GM23338 (cell line): ENCODE measurements at regions not wholly inside any gene's neighbourhood (a gene's known extent, or its start where the extent isn't known, plus 50 kb on each side); places are given as distances from the start of the nearest gene placed in this dataset.

Experiments used
- ATAC-seq: fragments of 200-7000 bp; cut with Tn5 transposase; 3 replicates; pipeline ENCODE4 v1.9.1; 2020
- DNase-seq: peaks from one replicate; pipeline ENCODE4 v3.0.0-alpha.2; 2015; ENCODE audit warnings: low spot score
- H2AFZ ChIP-seq: fragments of 200-600 bp; sonication (generic); 2 replicates; pipeline ENCODE4 v1.8.0; 2016; ENCODE audit warnings: antibody characterized with exemption, mild to moderate bottlenecking, moderate library complexity
- H3F3A ChIP-seq: fragments of 200-600 bp; sonication (generic); replicated peaks from 2 replicates; pipeline ENCODE4 v1.8.0; 2017; ENCODE audit warnings: antibody characterized with exemption, mixed run types, low read depth
- H3K27ac ChIP-seq: fragments of 200-600 bp; sonication (generic); 2 replicates; pipeline ENCODE4 v1.6.1; 2016; ENCODE audit warnings: low read depth
- H3K27me3 ChIP-seq: fragments of 200-600 bp; sonication (generic); 2 replicates; pipeline ENCODE4 v1.8.0; 2016; ENCODE audit warnings: mild to moderate bottlenecking, mixed run types, moderate library complexity; ENCODE audit not compliant: insufficient read depth
- H3K36me3 ChIP-seq: fragments of 200-600 bp; sonication (generic); 2 replicates; pipeline ENCODE4 v1.8.0; 2016; ENCODE audit warnings: mild to moderate bottlenecking; ENCODE audit not compliant: insufficient read depth
- H3K4me1 ChIP-seq: fragments of 200-600 bp; sonication (generic); 2 replicates; pipeline ENCODE4 v1.8.0; 2016; ENCODE audit warnings: mild to moderate bottlenecking, moderate library complexity; ENCODE audit not compliant: insufficient read depth
- H3K4me2 ChIP-seq: fragments of 200-600 bp; sonication (generic); 2 replicates; pipeline ENCODE4 v1.7.1; 2017; ENCODE audit warnings: mixed run types
- H3K4me3 ChIP-seq: fragments of 200-600 bp; sonication (generic); 2 replicates; pipeline ENCODE4 v1.6.1; 2016; ENCODE audit warnings: mixed run types
- H3K79me2 ChIP-seq: fragments of 200-600 bp; sonication (generic); replicated peaks from 2 replicates; pipeline ENCODE4 v1.8.0; 2017; ENCODE audit warnings: mild to moderate bottlenecking; ENCODE audit not compliant: insufficient read depth
- H3K9me2 ChIP-seq: fragments of 200-600 bp; sonication (generic); 2 replicates; pipeline ENCODE4 v1.8.0; 2017; ENCODE audit not compliant: insufficient read depth
- H4K20me1 ChIP-seq: fragments of 200-600 bp; sonication (generic); replicated peaks from 2 replicates; pipeline ENCODE4 v1.8.0; 2017; ENCODE audit warnings: mild to moderate bottlenecking; ENCODE audit not compliant: insufficient read depth
- H3K27ac Mint-ChIP-seq: 2 replicates; pipeline ENCODE4 v1.8.0; 2020; ENCODE audit warnings: inconsistent platforms, mild to moderate bottlenecking, moderate library complexity, mixed read lengths
- H3K27me3 Mint-ChIP-seq: 3 replicates; pipeline ENCODE4 v1.8.0; 2022; ENCODE audit warnings: low read depth, mild to moderate bottlenecking, moderate library complexity, mixed read lengths, inconsistent platforms; ENCODE audit not compliant: insufficient read depth, poor library complexity
- H3K36me3 Mint-ChIP-seq: 3 replicates; pipeline ENCODE4 v1.8.0; 2021; ENCODE audit warnings: low read depth, mild to moderate bottlenecking, inconsistent platforms, moderate library complexity, mixed read lengths
- H3K4me1 Mint-ChIP-seq: 3 replicates; pipeline ENCODE4 v1.8.0; 2020; ENCODE audit warnings: mild to moderate bottlenecking, inconsistent platforms, mixed read lengths
- H3K4me3 Mint-ChIP-seq: 3 replicates; pipeline ENCODE4 v1.8.0; 2021; ENCODE audit warnings: moderate library complexity, mild to moderate bottlenecking, inconsistent platforms, mixed read lengths
- H3K9me3 Mint-ChIP-seq: 3 replicates; pipeline ENCODE4 v1.8.0; 2020; ENCODE audit warnings: moderate library complexity, mild to moderate bottlenecking, inconsistent platforms, mixed read lengths
- CREB1 ChIP-seq: fragments of 250-450 bp; sonication (Bioruptor Pico); IDR thresholded peaks from 2 replicates; pipeline ENCODE4 v1.5.0; 2020; ENCODE audit warnings: low read depth, mild to moderate bottlenecking, moderate library complexity
- EZH2 ChIP-seq: fragments of 200-600 bp; sonication (generic); IDR thresholded peaks from one replicate; pipeline ENCODE4 v1.8.0; 2017; ENCODE audit warnings: antibody characterized with exemption, mild to moderate bottlenecking, low read depth; ENCODE audit not compliant: unreplicated experiment
- EZH2phosphoT487 ChIP-seq: fragments of 200-600 bp; sonication (generic); IDR thresholded peaks from one replicate; pipeline ENCODE4 v1.8.1; 2018; ENCODE audit warnings: antibody characterized with exemption; ENCODE audit not compliant: unreplicated experiment
- JUNB ChIP-seq: IDR thresholded peaks from one replicate; pipeline ENCODE4 v1.6.1; 2016; ENCODE audit warnings: antibody characterized with exemption; ENCODE audit not compliant: unreplicated experiment
- NANOG ChIP-seq: IDR thresholded peaks from 2 replicates; pipeline ENCODE4 v1.6.1; 2016; ENCODE audit warnings: antibody characterized with exemption, borderline replicate concordance
- REST ChIP-seq: IDR thresholded peaks from one replicate; pipeline ENCODE4 v1.6.1; 2018; ENCODE audit warnings: antibody characterized with exemption; ENCODE audit not compliant: unreplicated experiment
- ZNF114 ChIP-seq: fragments of 250-450 bp; sonication (Bioruptor Pico); IDR thresholded peaks from 2 replicates; pipeline ENCODE4 v1.5.0; 2020; ENCODE audit warnings: mild to moderate bottlenecking, moderate library complexity
- ZNF462 ChIP-seq: fragments of 250-450 bp; sonication (Bioruptor Pico); IDR thresholded peaks from 2 replicates; pipeline ENCODE4 v1.5.0; 2020; ENCODE audit warnings: mild to moderate bottlenecking, moderate library complexity

- TF ChIP-seq REST (no peak), JUNB (no peak), ZNF114 (no peak), EZH2phosphoT487 (no peak), EZH2 (no peak), NANOG (no peak)
These were observed 88.9 kb upstream of the ABCD3 start (continued) for GRCh38 chr1:94329276-94329675.

GRCh38 chr1:94327001-94327690 is 89.8 kb upstream of the ARHGAP29 start:
- peak overlapping the region; percentile 73 for H3K4me2 ChIP-seq
- TF ChIP-seq ZNF462 (no peak), REST (no peak), CREB1 (no peak), EZH2 (no peak), NANOG (0 out of 2 replicates have a peak, but pooled peaks have one; percentile 26), EZH2phosphoT487 (no peak)
- Mint-ChIP-seq H3K4me3 (peak overlapping the region; percentile 58), H3K27ac (peak overlapping the region; percentile 39; the same call in 1 of the 2 replicates), H3K36me3 (no peaks in the 10 kb centered on the region), H3K4me1 (peaks cover 52% of the 10 kb centered on the region), H3K27me3 (peaks cover 15% of the 10 kb centered on the region), H3K9me3 (no peaks in the 10 kb centered on the region; the same call in 2 of the 3 replicates)
- peak overlapping the region; percentile 44; the same call in 1 of the 2 replicates for H2AFZ ChIP-seq
- H3K79me2 ChIP-seq: no peaks in the 10 kb centered on the region
- H4K20me1 ChIP-seq: no peaks in the 10 kb centered on the region
- H3K27me3 ChIP-seq: no peaks in the 10 kb centered on the region
- no peaks in the 10 kb centered on the region for H3F3A ChIP-seq
- ATAC-seq: peak; percentile 78
- peaks cover 52% of the 10 kb centered on the region for H3K4me1 ChIP-seq
- peak; percentile 95 for DNase-seq
- peak overlapping the region; percentile 41 for H3K4me3 ChIP-seq
- no peaks in the 10 kb centered on the region for H3K36me3 ChIP-seq
- no peaks in the 10 kb centered on the region for H3K9me2 ChIP-seq
- H3K27ac ChIP-seq: peak overlapping the region; percentile 65; the same call in 1 of the 2 replicates
